Prostate gland (tissue), 2 donors: ENCODE measurements at regions not wholly inside any gene's neighbourhood (a gene's known extent, or its start where the extent isn't known, plus 50 kb on each side); places are given as distances from the start of the nearest gene placed in this dataset.

Experiments
- DNase-seq: peaks from one replicate; pipeline ENCODE4 v3.0.0-alpha.2; 2019; ENCODE audit warnings: low spot score
- H3K27ac ChIP-seq, 2 donors: fragments of 200-600 bp; sonication (generic); 2 replicates each; pipeline ENCODE4 v1.5.1; 2017 to 2019
- H3K27me3 ChIP-seq: fragments of 200-600 bp; sonication (generic); replicated peaks from 2 replicates; pipeline ENCODE4 v1.5.1; 2019; ENCODE audit not compliant: insufficient read depth
- H3K36me3 ChIP-seq, 2 donors: fragments of 200-600 bp; sonication (generic); 1 replicate in 1 of 2; 2 replicates in 1 of 2; pipeline versions ENCODE4 v1.5.1 to v1.8.1; 2017 to 2019
- H3K4me1 ChIP-seq: fragments of 200-600 bp; sonication (generic); replicated peaks from 2 replicates; pipeline ENCODE4 v1.5.1; 2019
- H3K4me3 ChIP-seq, 2 donors: fragments of 200-600 bp; sonication (generic); 2 replicates each; pipeline ENCODE4 v1.5.1; 2017 to 2019
- H3K9me3 ChIP-seq: fragments of 200-600 bp; sonication (generic); 2 replicates; pipeline ENCODE4 v1.5.1; 2017
- CTCF ChIP-seq, 4 experiments: fragments of 200-600 bp in 2 of 4; fragments of 450-650 bp in 2 of 4; sonication (generic) in 2 of 4; IDR thresholded peaks; 1 replicate in 3 of 4; 2 replicates in 1 of 4; pipeline ENCODE4 v1.5.1; 2016 to 2019; ENCODE audit warnings: antibody characterized with exemption in 4 of 4, mild to moderate bottlenecking in 2 of 4, moderate library complexity in 2 of 4
- POLR2A ChIP-seq: fragments of 450-650 bp; IDR thresholded peaks from one replicate; pipeline ENCODE4 v1.6.1; 2016; ENCODE audit warnings: antibody characterized with exemption, mild to moderate bottlenecking
- POLR2AphosphoS5 ChIP-seq: sonication (generic); formaldehyde crosslinking; IDR thresholded peaks from one replicate; pipeline ENCODE4 v1.6.1; 2017; ENCODE audit warnings: antibody characterized with exemption
- WGBS: methylation state at CpG from one replicate; pipeline ENCODE4 v1.1.5; 2018; 5-methylcytosine and 5-hydroxymethylcytosine counted together
- intact Hi-C: fragments of 100-400 bp; cut with DNase I; formaldehyde crosslinking; loops from one replicate; pipeline ENCODE4 v1.14.2; 2022

DNA sequence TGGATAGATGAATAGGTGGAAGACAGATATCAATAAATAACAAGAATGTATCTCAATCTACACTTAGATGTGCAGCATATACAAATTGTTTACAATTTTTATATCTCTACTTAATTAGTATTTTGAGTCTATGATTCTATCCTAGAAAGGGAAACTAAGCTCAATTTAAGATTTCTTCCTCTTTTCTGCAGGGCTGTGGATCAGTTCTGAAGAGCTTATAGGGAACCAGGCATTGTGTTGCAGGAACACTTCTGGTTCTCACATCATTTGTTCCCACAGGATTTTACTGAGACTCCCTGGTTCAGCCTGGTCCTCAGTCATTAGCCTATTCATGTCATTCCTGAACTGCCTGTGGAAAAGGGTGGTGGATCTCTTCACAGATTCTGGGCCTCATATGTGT is 105.8 kb downstream of the TNFSF18 start:
- Histone ChIP-seq H3K9me3 (no peaks in the 10 kb centered on the region), H3K27me3 (no peaks in the 10 kb centered on the region), H3K4me1 (no peaks in the 10 kb centered on the region), H3K36me3 (no peaks in the 10 kb centered on the region), H3K4me3 (no peak overlapping the region), H3K27ac (no peak overlapping the region)
- DNase-seq = no peak
- TF ChIP-seq CTCF (IDR thresholded peaks at IDR 0.05) (no peak), POLR2AphosphoS5 (no peak), POLR2A (no peak)
- intact Hi-C loops = no loop called here

DNA sequence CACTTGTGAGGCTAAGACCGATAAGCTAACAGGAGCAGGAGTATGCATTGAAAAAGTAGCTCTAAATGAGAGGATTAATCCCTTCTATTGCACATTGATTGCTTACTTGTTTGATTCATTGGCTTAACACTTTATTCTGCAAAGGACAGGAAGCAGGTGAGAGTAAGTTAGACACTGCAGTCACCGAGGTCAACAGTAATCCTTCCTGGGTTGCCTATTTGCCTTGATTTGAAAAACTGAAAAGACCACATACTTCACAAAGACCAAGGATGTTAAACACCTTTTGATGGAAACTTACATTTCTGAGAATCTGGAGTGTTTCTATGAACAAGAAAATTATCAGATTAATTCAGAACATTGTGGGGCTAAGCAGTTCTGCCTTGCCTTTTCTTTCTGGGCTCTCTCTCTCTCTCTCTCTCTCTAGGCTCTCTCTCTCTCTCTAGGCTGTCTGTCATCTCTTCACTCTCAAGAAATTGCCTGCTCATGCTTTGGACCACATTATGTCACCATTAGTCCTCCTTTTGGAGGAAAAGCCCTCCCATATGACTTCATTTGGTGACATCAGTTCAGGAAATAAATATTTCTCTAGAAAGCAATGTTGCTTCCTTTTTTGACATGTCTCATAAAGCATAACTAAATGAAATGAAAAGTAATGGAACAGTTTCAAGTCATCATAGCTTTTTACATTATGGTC is 103.8 kb downstream of the TNFSF18 start:
- no peak overlapping the region for H3K27ac ChIP-seq
- no peaks in the 10 kb centered on the region for H3K27me3 ChIP-seq
- 90% methylated on average over 2 of the region's 2 CpGs for WGBS
- no peaks in the 10 kb centered on the region for H3K9me3 ChIP-seq
- no peak overlapping the region for H3K4me3 ChIP-seq
- H3K4me1 ChIP-seq = no peaks in the 10 kb centered on the region
- DNase-seq = no peak
- H3K36me3 ChIP-seq = no peaks in the 10 kb centered on the region
- no peak for TF ChIP-seq CTCF (IDR thresholded peaks at IDR 0.05)
- TF ChIP-seq POLR2A = no peak
- no peak for TF ChIP-seq POLR2AphosphoS5
- intact Hi-C loops = no loop called here

GRCh38 chr1:172948457-172948856 is 102.3 kb downstream of the TNFSF18 start:
- Histone ChIP-seq H3K4me3 (no peak overlapping the region), H3K27ac (no peak overlapping the region), H3K36me3 (no peaks in the 10 kb centered on the region), H3K27me3 (no peaks in the 10 kb centered on the region), H3K4me1 (no peaks in the 10 kb centered on the region), H3K9me3 (no peaks in the 10 kb centered on the region)
- WGBS = 78% methylated on average over 1 of the region's 1 CpG
- intact Hi-C loops = no loop called here
- no peak for TF ChIP-seq POLR2AphosphoS5
- TF ChIP-seq CTCF (IDR thresholded peaks at IDR 0.05) = no peak
- TF ChIP-seq POLR2A = no peak
- DNase-seq = no peak

DNA sequence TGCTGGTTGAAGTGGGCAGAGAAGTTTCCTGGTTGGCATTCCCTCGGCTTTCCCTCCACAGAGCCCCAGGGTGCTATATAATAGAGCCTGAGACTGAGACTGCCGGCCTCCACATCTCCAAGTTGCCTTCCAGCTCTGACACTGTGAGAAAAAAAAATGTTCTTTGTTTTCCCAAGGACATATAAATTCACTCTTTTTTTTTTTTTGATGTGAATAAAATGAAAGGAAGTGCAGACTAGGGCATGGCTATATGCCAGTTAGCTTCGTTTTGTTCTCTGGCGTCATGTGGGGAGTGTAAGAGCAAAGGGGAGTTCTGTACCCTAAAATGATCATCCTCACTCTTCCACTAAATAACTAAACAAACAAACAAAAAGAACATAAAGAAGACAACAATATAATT is 101.6 kb downstream of the TNFSF18 start:
- intact Hi-C loops = no loop called here
- no peaks in the 10 kb centered on the region for H3K9me3 ChIP-seq
- no peak for TF ChIP-seq CTCF (IDR thresholded peaks at IDR 0.05)
- no peak for TF ChIP-seq POLR2A
- TF ChIP-seq POLR2AphosphoS5 = no peak
- 32% methylated on average over 4 of the region's 4 CpGs for WGBS
- H3K4me1 ChIP-seq = no peaks in the 10 kb centered on the region
- H3K36me3 ChIP-seq = no peaks in the 10 kb centered on the region
- H3K4me3 ChIP-seq = no peak overlapping the region
- DNase-seq = no peak
- no peaks in the 10 kb centered on the region for H3K27me3 ChIP-seq
- H3K27ac ChIP-seq = no peak overlapping the region

- Histone ChIP-seq H3K4me3 (no peak overlapping the region), H3K27ac (no peak overlapping the region), H3K4me1 (no peaks in the 10 kb centered on the region), H3K36me3 (no peaks in the 10 kb centered on the region), H3K27me3 (no peaks in the 10 kb centered on the region), H3K9me3 (no peaks in the 10 kb centered on the region)
- intact Hi-C loops = no loop called here
- no peak for DNase-seq
- TF ChIP-seq POLR2AphosphoS5 = no peak
- TF ChIP-seq POLR2A = no peak
- TF ChIP-seq CTCF (IDR thresholded peaks at IDR 0.05) = no peak
- WGBS = 29% methylated on average over 2 of the region's 2 CpGs
Measured at GRCh38 chr1:172950528-172950927, 100.2 kb downstream of the TNFSF18 start.
